NCI-H82 treated with DMSO at 0.1 percent for 48 hours (cell line): ENCODE measurements at regions not wholly inside any gene's neighbourhood (a gene's known extent, or its start where the extent isn't known, plus 50 kb on each side); places are given as distances from the start of the nearest gene placed in this dataset.

ENCODE experiments used
- DNase-seq: peaks from one replicate; lab custom pipeline; 2025; ENCODE audit not compliant: unreplicated experiment; lab: John Stamatoyannopoulos, UW

- DNase-seq, result no peak
Measured at GRCh38 chr4:33171873-33172525, 2451.8 kb downstream of the PCDH7 start.

GRCh38 chr4:33176566-33176965 lies 2456.4 kb downstream of the PCDH7 start:
- no peak for DNase-seq

DNA sequence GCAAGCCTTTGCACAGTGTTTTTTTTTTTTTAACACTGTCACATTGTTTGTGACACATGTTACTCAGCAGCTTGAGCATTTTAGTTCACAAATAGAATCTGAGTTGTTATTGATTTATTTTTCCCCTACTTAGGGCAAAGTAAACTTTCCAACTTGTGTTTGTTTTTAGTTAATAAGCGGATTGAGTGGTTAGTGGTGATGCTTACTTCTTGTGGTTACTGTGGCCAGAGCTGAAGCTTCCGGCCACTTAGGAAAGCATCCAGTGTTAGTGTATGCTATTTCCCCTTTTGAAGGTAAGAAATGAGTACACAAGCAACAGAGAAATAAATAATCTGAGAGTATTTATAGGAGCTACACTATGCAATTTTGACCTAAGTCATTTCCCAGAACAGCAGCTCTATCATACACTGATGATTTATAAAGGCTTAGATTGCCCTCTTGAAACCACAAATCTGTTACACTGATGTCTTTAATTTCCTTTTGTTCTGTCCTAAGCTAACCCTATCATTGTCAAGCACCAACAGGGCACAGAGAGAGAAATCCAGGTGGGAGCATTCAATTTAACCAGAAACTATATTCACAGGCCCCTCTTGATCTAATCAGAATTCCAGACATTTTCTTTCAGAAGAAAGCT lies 2464.6 kb downstream of the PCDH7 start:
- no peak for DNase-seq

- DNase-seq, result no peak
Measured at GRCh38 chr4:33187035-33187434, 2466.9 kb downstream of the PCDH7 start.

- no peak for DNase-seq
Measured at GRCh38 chr4:33188733-33189132, 2468.6 kb downstream of the PCDH7 start.

GRCh38 chr4:33189169-33189568 lies 2469.0 kb downstream of the PCDH7 start:
- DNase-seq, result no peak

- no peak for DNase-seq
Measured at GRCh38 chr4:33193109-33193508, 2472.9 kb downstream of the PCDH7 start.

GRCh38 chr4:33200377-33200776 lies 2480.2 kb downstream of the PCDH7 start:
- DNase-seq, result no peak

GRCh38 chr4:33218238-33218637 lies 2498.1 kb downstream of the PCDH7 start:
- DNase-seq, result no peak

DNA sequence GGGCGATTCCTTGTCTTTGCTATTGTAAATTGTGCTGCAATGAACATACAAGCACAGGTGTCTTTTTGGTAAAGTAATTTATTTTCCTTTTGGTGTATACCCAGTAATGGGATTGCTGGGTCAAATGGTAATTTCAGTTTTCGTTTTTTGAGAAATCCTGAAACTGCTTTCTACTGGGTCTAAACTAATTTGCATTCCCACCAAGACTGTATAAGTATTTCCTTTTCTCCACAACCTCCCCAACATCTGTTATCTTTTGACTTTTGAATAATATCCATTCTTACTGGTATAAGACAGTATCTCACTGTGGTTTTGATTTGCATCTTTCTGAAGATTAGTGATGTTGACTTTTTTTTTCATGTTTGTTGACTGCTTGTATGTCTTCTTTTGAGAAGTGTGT lies 2506.0 kb downstream of the PCDH7 start:
- no peak for DNase-seq

DNA sequence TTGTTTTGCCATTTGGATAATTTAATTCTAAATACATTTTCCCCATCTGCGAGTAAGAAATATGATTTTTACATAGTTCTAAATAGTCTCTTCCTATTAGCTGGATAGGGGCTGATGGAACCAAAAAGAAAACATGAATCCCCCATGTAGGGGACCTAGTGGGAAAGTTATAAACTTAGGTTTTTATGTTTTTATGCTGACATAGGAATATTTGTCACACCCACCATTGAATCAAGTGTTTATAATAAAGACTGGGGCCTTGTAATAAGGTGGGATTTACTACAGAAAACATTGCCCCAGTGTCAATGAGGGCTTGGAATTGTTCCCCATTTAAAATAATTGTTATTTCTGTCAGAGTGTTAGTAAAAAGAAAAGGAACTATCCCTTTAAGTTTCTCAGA lies 2506.6 kb downstream of the PCDH7 start:
- DNase-seq, result no peak

GRCh38 chr4:33255094-33255493 lies 2534.9 kb downstream of the PCDH7 start:
- DNase-seq, result no peak

DNA sequence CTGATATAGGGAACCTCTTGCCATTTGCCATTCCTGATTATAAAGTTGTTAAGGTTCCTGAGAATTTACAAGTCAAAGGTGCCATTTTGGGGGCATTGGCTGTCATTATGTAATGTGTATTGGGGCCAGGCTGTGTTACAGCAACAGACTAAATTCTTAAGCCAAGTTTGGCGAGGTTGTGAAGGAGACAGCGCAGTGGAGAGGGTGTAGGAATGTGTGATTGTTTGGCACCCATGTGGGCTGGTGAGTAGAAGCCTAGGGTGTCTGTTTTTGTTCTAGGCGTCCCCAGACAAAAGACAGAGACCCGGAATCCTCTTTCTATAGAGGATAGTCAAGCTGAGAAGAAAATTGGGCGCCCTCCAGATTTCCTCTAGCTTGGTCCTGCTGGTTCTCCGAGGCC lies 2535.3 kb downstream of the PCDH7 start:
- DNase-seq, result no peak

- no peak for DNase-seq
Measured at GRCh38 chr4:33262824-33263223, 2542.7 kb downstream of the PCDH7 start.

DNA sequence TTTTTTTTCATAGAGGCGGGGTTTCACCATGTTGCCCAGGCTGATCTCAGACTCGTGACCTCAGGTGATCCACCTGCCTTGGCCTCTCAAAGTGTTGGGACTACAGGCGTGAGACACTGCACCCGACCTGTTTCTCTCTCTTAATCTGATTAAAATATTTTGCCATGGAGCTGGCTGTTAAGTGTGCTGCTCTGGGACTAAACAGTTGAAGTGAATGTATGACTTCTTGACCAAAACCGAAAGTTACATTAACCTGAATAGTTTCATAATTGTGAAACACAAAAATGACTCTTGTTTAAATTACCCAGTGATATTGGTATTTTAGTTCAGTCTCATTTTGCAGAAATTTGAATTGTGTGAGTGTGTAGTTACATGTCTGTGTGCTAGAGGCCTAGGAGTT lies 2548.6 kb downstream of the PCDH7 start:
- no peak for DNase-seq

GRCh38 chr4:33270403-33270802 lies 2550.2 kb downstream of the PCDH7 start:
- no peak for DNase-seq

DNA sequence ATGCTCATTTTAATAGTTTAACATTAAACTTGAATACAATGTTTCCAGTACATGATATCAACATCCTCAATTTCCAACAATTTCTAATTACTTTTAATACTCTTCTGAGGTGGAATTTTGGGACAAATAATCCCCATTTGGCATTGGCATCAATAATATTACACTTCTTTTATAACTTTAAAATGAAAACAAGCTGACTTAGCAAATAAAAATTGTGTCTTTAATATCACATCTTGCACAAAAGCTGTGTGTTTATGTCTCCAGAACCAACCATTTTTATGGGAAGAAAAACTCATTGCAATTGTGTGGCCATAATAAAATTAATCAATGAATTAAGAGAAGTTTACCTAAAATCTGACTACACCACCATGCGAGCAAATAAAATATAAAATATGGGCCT lies 2552.6 kb downstream of the PCDH7 start:
- no peak for DNase-seq

DNA sequence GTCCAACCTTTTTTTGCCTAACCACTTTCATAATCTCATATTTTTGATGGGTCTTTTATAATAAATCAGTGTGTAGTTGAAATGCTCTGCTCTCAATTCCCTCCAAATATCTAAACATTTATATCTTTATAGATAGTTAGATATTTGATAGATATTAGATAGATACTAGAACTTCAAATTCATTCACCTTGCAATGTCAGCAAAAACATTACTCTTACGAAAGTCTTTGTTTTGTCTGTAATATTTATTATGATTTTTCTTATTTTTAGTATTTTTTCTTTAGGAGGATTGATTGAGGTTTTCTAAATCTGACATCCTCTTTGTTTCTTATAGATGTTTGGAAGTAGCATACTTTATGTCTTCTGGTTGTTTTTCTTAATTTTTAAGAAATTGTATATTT lies 2563.6 kb downstream of the PCDH7 start:
- no peak for DNase-seq

DNA sequence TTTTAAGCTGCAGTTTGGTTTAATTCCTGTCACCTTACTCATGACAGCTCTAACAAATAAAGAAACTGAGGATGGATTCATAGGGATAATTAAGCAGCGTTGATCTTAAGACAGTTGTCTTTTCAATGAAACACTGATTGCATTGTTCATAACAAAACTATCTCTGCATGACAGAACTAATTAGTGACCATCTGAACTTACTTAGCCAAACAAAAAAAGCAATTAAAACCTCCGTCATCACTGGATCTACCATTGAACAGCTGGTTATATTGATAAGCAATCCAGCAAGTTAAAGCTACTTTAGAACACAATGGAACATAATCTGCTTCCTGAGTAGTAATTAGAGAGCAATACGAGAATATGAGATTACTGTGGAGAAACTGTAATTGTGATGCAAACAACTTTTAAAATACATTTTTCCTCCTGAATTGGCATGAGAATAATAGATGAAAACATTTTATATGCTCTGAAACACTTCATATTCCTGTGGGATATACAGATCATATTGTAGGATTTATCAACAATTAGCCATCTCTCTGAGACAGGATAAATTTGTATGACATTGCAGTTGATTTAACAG lies 2576.8 kb downstream of the PCDH7 start:
- peak; percentile 31 for DNase-seq

GRCh38 chr4:33302321-33302720 lies 2582.2 kb downstream of the PCDH7 start:
- no peak for DNase-seq

GRCh38 chr4:33306131-33306530 lies 2586.0 kb downstream of the PCDH7 start:
- DNase-seq, result no peak

GRCh38 chr4:33316033-33316432 lies 2595.9 kb downstream of the PCDH7 start:
- no peak for DNase-seq

DNA sequence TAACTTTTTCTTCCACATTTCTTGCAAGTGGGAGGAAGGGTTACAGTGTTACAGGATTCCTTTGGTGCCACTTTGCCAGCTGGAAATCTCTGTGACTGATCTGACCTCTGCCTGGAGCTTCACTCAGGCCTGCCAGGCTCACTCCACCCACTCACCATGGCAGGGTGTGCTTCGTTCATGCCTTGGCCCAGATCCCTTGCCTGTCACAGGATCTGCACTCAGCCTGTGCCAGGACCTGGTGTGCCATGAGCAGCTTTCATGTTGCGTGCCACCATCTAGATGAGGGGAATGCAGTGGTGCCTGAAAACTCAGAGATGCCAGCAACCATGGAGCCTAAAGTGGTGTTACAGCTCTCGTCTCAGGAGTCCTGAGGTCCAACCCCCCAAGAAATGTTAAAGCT lies 2596.4 kb downstream of the PCDH7 start:
- no peak for DNase-seq
